ENCODE measurements at regions not wholly inside any gene's neighbourhood (a gene's known extent, or its start where the extent isn't known, plus 50 kb on each side); places are given as distances from the start of the nearest gene placed in this dataset.
A peak's percentile ranks its signal among the peaks of the same experiment; 100 is the strongest.

GRCh38 chr7:155226261-155227003 is 71.2 kb upstream of the INSIG1 start:
- no peaks in the 10 kb centered on the region for H3K79me2 ChIP-seq (ENCODE audit: insufficient read depth, low read length)
- TF ChIP-seq CTCF (IDR thresholded peaks at IDR 0.05): no peak
- Mint-ChIP-seq H3K9me3 (no peaks in the 10 kb centered on the region), H3K4me3 (no peak overlapping the region), H3K27me3 (ENCODE audit: low read depth in 3 of 3) (peaks cover 2 to 5% (median 3%) of the 10 kb centered on the region in 3 donors), H3K27ac (peak overlapping the region in 1 of 7 donors; percentile 36), H3K4me1 (no peaks in the 10 kb centered on the region), H3K36me3 (no peaks in the 10 kb centered on the region)
- no peaks in the 10 kb centered on the region for H4K20me1 ChIP-seq (ENCODE audit: insufficient read depth, low read length)
- no peaks in the 10 kb centered on the region for H3K36me3 ChIP-seq (replicated peaks in 1 of 2; ENCODE audit: control insufficient read depth in 1 of 2, insufficient read depth in 2 of 2, low read length in 2 of 2)
- no peak overlapping the region for H3K27ac ChIP-seq (ENCODE audit: low read depth in 1 of 2, low read length in 2 of 2)
- H3K9ac ChIP-seq (ENCODE audit: insufficient read depth, low read length, poor library complexity, severe bottlenecking): no peak overlapping the region
- no peak overlapping the region for H3K4me3 ChIP-seq (replicated peaks in 1 of 3; ENCODE audit: low read depth in 2 of 3, low read length in 3 of 3)
- 86% methylated on average over 12 of the region's 26 CpGs for WGBS (ENCODE audit: insufficient coverage)
- no peaks in the 10 kb centered on the region for H3K4me1 ChIP-seq (ENCODE audit: control insufficient read depth in 1 of 2, insufficient read depth in 2 of 2, low read length in 2 of 2)
- H3K9me3 ChIP-seq (replicated peaks in 1 of 2; ENCODE audit: control insufficient read depth in 1 of 2, insufficient read depth in 1 of 2, low read length in 2 of 2): no peaks in the 10 kb centered on the region
- H3K4me2 ChIP-seq (replicated peaks; ENCODE audit: extremely low read depth, low read length, poor library complexity, severe bottlenecking): no peak overlapping the region
- H3K27me3 ChIP-seq (ENCODE audit: control insufficient read depth in 2 of 2, insufficient read depth in 2 of 2, low read length in 2 of 2): no peaks in the 10 kb centered on the region
- intact Hi-C loops (cut with micrococcal nuclease): no loop called here
- no peak overlapping the region for H2AFZ ChIP-seq (ENCODE audit: insufficient read depth, low read depth, low read length, poor library complexity, severe bottlenecking)
- no peak for DNase-seq

GRCh38 chr7:155227004-155227787 is 70.5 kb upstream of the INSIG1 start:
- Histone ChIP-seq H3K36me3 (replicated peaks in 1 of 2; ENCODE audit: control insufficient read depth in 1 of 2, insufficient read depth in 2 of 2, low read length in 2 of 2) (no peaks in the 10 kb centered on the region), H3K9ac (ENCODE audit: insufficient read depth, low read length, poor library complexity, severe bottlenecking) (no peak overlapping the region), H3K9me3 (replicated peaks in 1 of 2; ENCODE audit: control insufficient read depth in 1 of 2, insufficient read depth in 1 of 2, low read length in 2 of 2) (no peaks in the 10 kb centered on the region), H4K20me1 (ENCODE audit: insufficient read depth, low read length) (no peaks in the 10 kb centered on the region), H2AFZ (ENCODE audit: insufficient read depth, low read depth, low read length, poor library complexity, severe bottlenecking) (no peak overlapping the region), H3K79me2 (ENCODE audit: insufficient read depth, low read length) (no peaks in the 10 kb centered on the region), H3K27ac (ENCODE audit: low read depth in 1 of 2, low read length in 2 of 2) (no peak overlapping the region), H3K27me3 (ENCODE audit: control insufficient read depth in 2 of 2, insufficient read depth in 2 of 2, low read length in 2 of 2) (no peaks in the 10 kb centered on the region), H3K4me2 (replicated peaks; ENCODE audit: extremely low read depth, low read length, poor library complexity, severe bottlenecking) (no peak overlapping the region), H3K4me1 (ENCODE audit: control insufficient read depth in 1 of 2, insufficient read depth in 2 of 2, low read length in 2 of 2) (no peaks in the 10 kb centered on the region), H3K4me3 (replicated peaks in 1 of 3; ENCODE audit: low read depth in 2 of 3, low read length in 3 of 3) (no peak overlapping the region)
- Mint-ChIP-seq H3K9me3 (no peaks in the 10 kb centered on the region), H3K4me1 (no peaks in the 10 kb centered on the region), H3K27ac (peak overlapping the region in 1 of 7 donors; percentile 36), H3K4me3 (no peak overlapping the region), H3K36me3 (no peaks in the 10 kb centered on the region), H3K27me3 (ENCODE audit: low read depth in 3 of 3) (peaks cover 2 to 6% (median 3%) of the 10 kb centered on the region in 3 donors)
- intact Hi-C loops (cut with micrococcal nuclease): no loop called here
- WGBS (ENCODE audit: insufficient coverage): 91% methylated on average over 21 of the region's 27 CpGs
- DNase-seq: no peak
- TF ChIP-seq CTCF (IDR thresholded peaks at IDR 0.05): no peak
